ENCODE measurements at regions not wholly inside any gene's neighbourhood (a gene's known extent, or its start where the extent isn't known, plus 50 kb on each side); places are given as distances from the start of the nearest gene placed in this dataset.

- H3K23ac ChIP-seq (ENCODE audit: insufficient read length), result no peak overlapping the region
- H3K4ac ChIP-seq (replicated peaks; ENCODE audit: insufficient read length, low read depth, low read length), result no peak overlapping the region
- H3K36me3 ChIP-seq (ENCODE audit: control insufficient read depth in 2 of 4, insufficient read depth in 4 of 4, low read length in 3 of 4), result no peaks in the 10 kb centered on the region
- ChIA-PET CTCF (ENCODE audit: partially characterized antibody) (interaction anchor here (0.6 kb wide), 1 partner anchor 57 kb away, joined by 3 read pairs; no protein-coding TSS in a partner anchor), POLR2A (ENCODE audit: partially characterized antibody) (no interaction called here)
- DNase-seq (ENCODE audit: low read depth in 1 of 2, low spot score in 2 of 2), result no peak
- no peak overlapping the region for H4K91ac ChIP-seq (replicated peaks; ENCODE audit: insufficient read length, low read length)
- H2BK15ac ChIP-seq (ENCODE audit: low read length), result no peak overlapping the region
- no peak overlapping the region for H3K4me2 ChIP-seq (ENCODE audit: insufficient read depth in 1 of 2, low read depth in 2 of 2, low read length in 2 of 2)
- H2AK5ac ChIP-seq (ENCODE audit: low read depth, low read length), result no peak overlapping the region
- H3K27ac ChIP-seq (ENCODE audit: low read depth, low read length), result no peak overlapping the region
- no peaks in the 10 kb centered on the region for H3K27me3 ChIP-seq (replicated peaks in 1 of 4; ENCODE audit: control insufficient read depth in 3 of 4, extremely low read depth in 1 of 4, insufficient read depth in 3 of 4, low read length in 3 of 4)
- H3K18ac ChIP-seq (ENCODE audit: extremely low read depth, low read length), result no peak overlapping the region
- no peaks in the 10 kb centered on the region for H3K79me2 ChIP-seq (ENCODE audit: control insufficient read depth in 1 of 2, insufficient read depth in 2 of 2, low read length in 2 of 2)
- no peak overlapping the region for H3K4me3 ChIP-seq (ENCODE audit: extremely low read depth in 1 of 4, insufficient read depth in 2 of 4, low read depth in 3 of 4, low read length in 4 of 4)
- H4K8ac ChIP-seq (ENCODE audit: extremely low read depth, insufficient read depth, low read length), result no peak overlapping the region
- no peak for FAIRE-seq
- no peak overlapping the region for H4K5ac ChIP-seq (ENCODE audit: insufficient read length, low read depth, low read length)
- no peaks in the 10 kb centered on the region for H3K23me2 ChIP-seq (ENCODE audit: low read depth, low read length)
- no peaks in the 10 kb centered on the region for H3K4me1 ChIP-seq (replicated peaks in 1 of 4; ENCODE audit: control insufficient read depth in 3 of 4, insufficient read depth in 4 of 4, low read length in 3 of 4)
- no peak overlapping the region for H3K56ac ChIP-seq (replicated peaks; ENCODE audit: insufficient read length, low read depth, low read length)
- 83% methylated on average over 1 of the region's 1 CpG; no CpG with 5 or more reads in 1 of the 2 experiments for WGBS, 2 experiments (ENCODE audit: extremely low coverage in 1 of 2, insufficient coverage in 1 of 2, insufficient read length in 1 of 2, insufficient replicate concordance in 2 of 2, low coverage in 1 of 2, low lambda C conversion rate in 2 of 2, missing lambda C conversion rate in 1 of 2)
- peaks cover 0 to 7% of the 10 kb centered on the region in 2 experiments; a peak in 1 of 4 replicates for H3K9me3 ChIP-seq (ENCODE audit: insufficient read depth in 2 of 2, low read depth in 1 of 2, low read length in 1 of 2)
- H3K9ac ChIP-seq (replicated peaks in 1 of 4; ENCODE audit: extremely low read depth in 1 of 4, low read depth in 3 of 4, low read length in 3 of 4), result no peak overlapping the region
- H4K20me1 ChIP-seq (replicated peaks in 1 of 2; ENCODE audit: control insufficient read depth in 1 of 2, insufficient read depth in 2 of 2, low read length in 2 of 2), result no peaks in the 10 kb centered on the region
- no peak overlapping the region for H2AFZ ChIP-seq (ENCODE audit: low read length)
- no peak overlapping the region for H2BK20ac ChIP-seq (ENCODE audit: low read length)
- no peaks in the 10 kb centered on the region for H3K79me1 ChIP-seq (ENCODE audit: low read depth, low read length)
- no peak overlapping the region for H2BK5ac ChIP-seq (ENCODE audit: low read depth, low read length)
- no peak overlapping the region for H2BK12ac ChIP-seq (ENCODE audit: low read depth, low read length)
- no peak overlapping the region for H3K14ac ChIP-seq (ENCODE audit: insufficient read length)
- no peak overlapping the region for H2BK120ac ChIP-seq (replicated peaks; ENCODE audit: low read depth, low read length)
- TF ChIP-seq E2F6 (IDR thresholded peaks at IDR 0.05), result no peak
- no peak for TF ChIP-seq SAP30 (IDR thresholded peaks at IDR 0.05; ENCODE audit: insufficient read depth, insufficient replicate concordance, low read length)
- no peak for TF ChIP-seq CHD2 (IDR thresholded peaks at IDR 0.05; ENCODE audit: low read length)
- TF ChIP-seq SRF (IDR thresholded peaks at IDR 0.05; ENCODE audit: low read depth, low read length), result no peak
- no peak for TF ChIP-seq SP1 (IDR thresholded peaks at IDR 0.05; ENCODE audit: low read depth, low read length)
- no peak for TF ChIP-seq USF2 (IDR thresholded peaks at IDR 0.05; ENCODE audit: low read length)
- TF ChIP-seq SUZ12 (IDR thresholded peaks at IDR 0.05; ENCODE audit: low read length), result no peak
- TF ChIP-seq TBP (IDR thresholded peaks at IDR 0.05; ENCODE audit: low read depth, low read length), result no peak
- TF ChIP-seq EP300 (IDR thresholded peaks at IDR 0.05; ENCODE audit: borderline replicate concordance in 1 of 2, low read depth in 2 of 2, low read length in 2 of 2), result no peak
- TF ChIP-seq KDM1A (IDR thresholded peaks at IDR 0.05; ENCODE audit: borderline replicate concordance, low read length), result no peak
- TF ChIP-seq MAX (IDR thresholded peaks at IDR 0.05), result no peak
- TF ChIP-seq TEAD4 (IDR thresholded peaks at IDR 0.05; ENCODE audit: low read depth, low read length), result no peak
- no peak for TF ChIP-seq GABPA (IDR thresholded peaks at IDR 0.05; ENCODE audit: borderline replicate concordance, insufficient read depth, low read length)
Observed at GRCh38 chr2:103520547-103520946, 758.7 kb downstream of the TMEM182 start.
